ENCODE measurements at regions not wholly inside any gene's neighbourhood (a gene's known extent, or its start where the extent isn't known, plus 50 kb on each side); places are given as distances from the start of the nearest gene placed in this dataset.

DNA sequence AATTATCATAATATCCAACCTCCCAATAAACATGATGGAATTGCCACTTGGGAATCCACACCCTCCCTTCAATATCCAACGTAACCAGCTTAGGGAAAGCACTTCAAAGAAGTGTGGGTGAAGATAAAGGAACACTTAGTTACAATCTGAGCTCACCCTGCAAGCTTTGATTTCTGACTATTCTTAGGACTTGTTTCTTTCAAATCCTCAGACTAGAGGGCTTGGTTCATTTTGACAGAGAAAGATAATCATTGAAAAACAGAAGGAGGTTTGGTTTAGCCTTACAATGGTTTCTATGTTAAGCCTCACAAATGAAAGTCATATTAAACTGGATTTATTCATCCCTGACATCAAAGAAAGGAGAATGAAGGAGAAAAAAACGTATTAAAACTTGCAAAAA is 57.9 kb upstream of the SYT13 start:
- no peak for TF ChIP-seq ZFP3 (CRISPR knock-in tag; IDR thresholded peaks at IDR 0.05)
- no peak for TF ChIP-seq GLIS3 (CRISPR knock-in tag; IDR thresholded peaks at IDR 0.05)
- no peak for TF ChIP-seq ZFP30 (CRISPR knock-in tag; IDR thresholded peaks at IDR 0.05)
- no peak for TF ChIP-seq ZNF70 (CRISPR knock-in tag; IDR thresholded peaks at IDR 0.05)
- no peak for TF ChIP-seq CREB5 (CRISPR knock-in tag; IDR thresholded peaks at IDR 0.05; ENCODE audit: low read depth)
- TF ChIP-seq BACH2 (CRISPR knock-in tag; IDR thresholded peaks at IDR 0.05; ENCODE audit: borderline replicate concordance): no peak
- no peak for TF ChIP-seq PPARA (CRISPR knock-in tag; IDR thresholded peaks at IDR 0.05; ENCODE audit: borderline replicate concordance)
- no peak for TF ChIP-seq ESRRG (CRISPR knock-in tag; IDR thresholded peaks at IDR 0.05)
- no peak for TF ChIP-seq ISL1 (CRISPR knock-in tag; IDR thresholded peaks at IDR 0.05)
- TF ChIP-seq OSR1 (CRISPR knock-in tag; IDR thresholded peaks at IDR 0.05): no peak

GRCh38 chr11:45343444-45343843 is 57.3 kb upstream of the SYT13 start:
- TF ChIP-seq ESRRG (CRISPR knock-in tag; IDR thresholded peaks at IDR 0.05): no peak
- TF ChIP-seq ZFP30 (CRISPR knock-in tag; IDR thresholded peaks at IDR 0.05): no peak
- TF ChIP-seq OSR1 (CRISPR knock-in tag; IDR thresholded peaks at IDR 0.05): no peak
- no peak for TF ChIP-seq TOX (CRISPR knock-in tag; IDR thresholded peaks at IDR 0.05; ENCODE audit: borderline replicate concordance)
- no peak for TF ChIP-seq BACH2 (CRISPR knock-in tag; IDR thresholded peaks at IDR 0.05; ENCODE audit: borderline replicate concordance)
- TF ChIP-seq CREB5 (CRISPR knock-in tag; IDR thresholded peaks at IDR 0.05; ENCODE audit: low read depth): no peak
- no peak for TF ChIP-seq GLIS3 (CRISPR knock-in tag; IDR thresholded peaks at IDR 0.05)
- no peak for TF ChIP-seq TSHZ2 (CRISPR knock-in tag; IDR thresholded peaks at IDR 0.05)
- no peak for TF ChIP-seq ISL1 (CRISPR knock-in tag; IDR thresholded peaks at IDR 0.05)
- no peak for TF ChIP-seq CSRNP3 (CRISPR knock-in tag; IDR thresholded peaks at IDR 0.05)
- no peak for TF ChIP-seq TCF4 (CRISPR knock-in tag; IDR thresholded peaks at IDR 0.05; ENCODE audit: borderline replicate concordance)
- ATAC-seq: no peak

More for the DNA sequence above, 57.9 kb upstream of the SYT13 start:
- no peak for ATAC-seq

DNA sequence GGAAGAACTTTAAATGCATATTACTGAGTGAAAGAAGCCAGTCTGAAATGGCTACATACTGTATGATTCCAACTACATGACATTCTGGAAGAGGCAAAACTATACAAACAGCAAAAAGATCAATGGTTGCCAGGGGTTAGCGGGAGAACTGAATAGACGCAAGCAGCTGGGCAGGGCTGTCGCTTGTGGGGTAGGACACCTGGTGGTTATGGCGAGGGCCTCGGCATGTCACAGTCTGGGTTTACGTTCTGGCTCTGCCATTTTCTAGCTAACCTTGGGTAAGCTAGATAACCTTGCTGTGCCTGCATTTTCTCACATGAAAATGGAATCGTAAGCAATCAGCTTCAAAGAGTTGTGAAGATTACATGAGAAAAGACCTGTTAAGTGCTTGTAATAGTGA is 55.2 kb upstream of the SYT13 start:
- TF ChIP-seq PATZ1 (CRISPR knock-in tag; IDR thresholded peaks at IDR 0.05; ENCODE audit: borderline replicate concordance) (no peak), ZNF8 (CRISPR knock-in tag; IDR thresholded peaks at IDR 0.05) (no peak)
- ATAC-seq: no peak

DNA sequence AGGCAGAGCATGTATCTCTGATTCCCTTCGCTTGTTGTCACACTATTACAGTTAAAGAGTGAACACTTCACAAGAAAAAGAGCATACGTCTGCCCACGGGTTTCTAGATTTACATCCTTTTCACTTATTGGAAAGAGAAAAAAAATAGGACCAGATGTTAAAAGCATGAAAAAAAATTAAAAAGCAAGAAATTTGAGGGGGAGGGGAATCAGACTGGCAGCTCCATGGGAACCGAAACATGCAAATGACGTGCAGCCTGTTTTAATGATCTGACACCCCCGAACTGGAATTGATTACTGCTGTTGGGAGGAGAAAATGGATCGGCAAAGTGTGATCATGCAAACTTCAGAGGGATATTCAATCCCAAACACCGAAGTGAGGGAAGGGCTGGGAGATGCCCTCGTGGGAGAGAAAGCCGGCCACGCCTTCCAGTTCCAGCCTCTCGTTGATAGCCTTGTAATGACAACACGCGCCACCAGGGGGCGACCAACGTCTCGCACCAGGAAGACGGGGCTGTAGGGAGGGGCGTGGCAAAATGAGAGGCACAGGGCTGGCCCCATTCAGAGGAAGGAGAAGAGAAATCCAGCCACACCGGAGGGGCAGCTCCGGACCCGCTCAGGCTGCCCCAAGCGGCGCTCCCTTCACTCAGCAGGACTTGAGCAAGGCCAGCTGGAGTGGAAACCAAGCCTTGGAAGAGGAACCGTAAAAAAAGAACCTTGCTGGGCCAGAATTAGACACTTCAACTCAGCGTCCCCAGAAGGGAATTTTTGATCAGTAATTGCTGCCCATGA is 53.8 kb upstream of the SYT13 start:
- peak; percentile 99 for ATAC-seq
- TF ChIP-seq SNAI2 (CRISPR knock-in tag; IDR thresholded peaks at IDR 0.05) (no peak), ESRRG (CRISPR knock-in tag; IDR thresholded peaks at IDR 0.05) (no peak), ZFP3 (CRISPR knock-in tag; IDR thresholded peaks at IDR 0.05) (no peak), ARNTL (CRISPR knock-in tag; IDR thresholded peaks at IDR 0.05; ENCODE audit: borderline replicate concordance, low read depth) (no peak), CSDC2 (CRISPR knock-in tag; IDR thresholded peaks at IDR 0.05) (no peak), TCF4 (CRISPR knock-in tag; IDR thresholded peaks at IDR 0.05; ENCODE audit: borderline replicate concordance) (no peak), GLIS3 (CRISPR knock-in tag; IDR thresholded peaks at IDR 0.05) (no peak), RARB (CRISPR knock-in tag; IDR thresholded peaks at IDR 0.05) (no peak), ISL1 (CRISPR knock-in tag; IDR thresholded peaks at IDR 0.05) (no peak), BACH2 (CRISPR knock-in tag; IDR thresholded peaks at IDR 0.05; ENCODE audit: borderline replicate concordance) (no peak), ZC3H10 (CRISPR knock-in tag; IDR thresholded peaks at IDR 0.05) (no peak), CSRNP3 (CRISPR knock-in tag; IDR thresholded peaks at IDR 0.05) (no peak), ZFP30 (CRISPR knock-in tag; IDR thresholded peaks at IDR 0.05) (no peak)
